NCI-H146 (cell line): ENCODE measurements at regions not wholly inside any gene's neighbourhood (a gene's known extent, or its start where the extent isn't known, plus 50 kb on each side); places are given as distances from the start of the nearest gene placed in this dataset.
"Not testable (repeated sequence)": the region's sequence is repeated elsewhere in the genome, so short reads cannot be mapped to it uniquely, and the experiment has no call there.

ENCODE experiments used
- DNase-seq: peaks from one replicate; lab custom pipeline; 2025; lab: John Stamatoyannopoulos, UW

GRCh38 chr3:134704133-134704532 lies 53.3 kb upstream of the KY start:
- no peak for DNase-seq

- peak; percentile 88 for DNase-seq
Measured at GRCh38 chr3:134704556-134704955, 53.7 kb upstream of the KY start.

DNA sequence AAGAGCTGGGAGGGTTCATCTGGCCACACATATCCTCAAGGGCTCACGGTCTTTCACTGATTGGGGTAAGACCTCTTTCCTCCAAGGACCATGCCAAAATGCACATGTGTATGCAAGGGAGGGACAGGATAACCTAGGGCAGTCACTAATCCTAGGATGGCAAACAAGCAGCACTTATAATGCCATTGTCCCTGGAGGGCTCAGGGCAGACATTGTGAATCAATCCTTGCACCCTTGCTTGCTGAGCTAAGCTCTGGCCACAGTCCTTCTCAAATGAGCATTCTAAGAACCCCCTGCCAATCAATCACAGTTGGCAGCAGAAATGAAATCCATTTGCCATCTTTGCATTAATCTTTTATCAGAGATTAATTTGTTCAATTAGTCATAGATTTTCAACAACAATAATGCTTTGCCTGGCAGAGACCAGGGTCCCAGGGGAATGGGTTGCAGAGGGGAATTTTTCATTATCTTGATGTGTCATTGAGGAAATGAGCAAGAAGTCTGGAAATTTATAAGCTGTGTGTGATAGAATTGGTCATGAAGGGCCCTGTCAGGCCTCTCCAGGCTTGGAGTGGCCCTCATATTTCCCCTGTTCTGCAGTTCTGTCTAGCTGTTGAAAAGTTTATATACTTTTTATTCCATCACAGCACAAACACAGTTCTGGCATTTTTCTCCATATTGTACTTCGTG lies 57.2 kb upstream of the KY start:
- DNase-seq = no peak

- DNase-seq = no peak
Measured at GRCh38 chr3:134708671-134709070, 57.8 kb upstream of the KY start.

GRCh38 chr3:134709076-134709475 lies 58.3 kb upstream of the KY start:
- DNase-seq = no peak

GRCh38 chr3:134709561-134710312 lies 58.9 kb upstream of the KY start:
- DNase-seq = no peak

DNA sequence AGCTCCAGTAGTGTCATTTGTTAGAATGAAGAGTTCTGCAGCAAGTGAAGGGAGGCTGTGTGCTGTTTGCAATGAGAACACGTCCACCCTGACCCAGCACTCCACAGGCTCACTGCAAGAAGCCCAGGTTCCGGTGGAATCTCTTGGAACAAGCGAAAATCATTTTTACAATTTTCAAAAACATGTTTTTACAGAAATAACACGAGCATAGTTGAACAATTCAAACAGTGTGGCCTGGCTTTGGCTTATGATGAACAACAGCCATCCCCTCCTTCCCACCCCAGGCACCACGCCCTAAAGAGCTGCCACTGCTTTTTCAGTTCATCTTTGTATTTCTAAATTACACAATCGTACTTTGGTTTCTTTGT lies 59.5 kb upstream of the KY start:
- DNase-seq = no peak

DNA sequence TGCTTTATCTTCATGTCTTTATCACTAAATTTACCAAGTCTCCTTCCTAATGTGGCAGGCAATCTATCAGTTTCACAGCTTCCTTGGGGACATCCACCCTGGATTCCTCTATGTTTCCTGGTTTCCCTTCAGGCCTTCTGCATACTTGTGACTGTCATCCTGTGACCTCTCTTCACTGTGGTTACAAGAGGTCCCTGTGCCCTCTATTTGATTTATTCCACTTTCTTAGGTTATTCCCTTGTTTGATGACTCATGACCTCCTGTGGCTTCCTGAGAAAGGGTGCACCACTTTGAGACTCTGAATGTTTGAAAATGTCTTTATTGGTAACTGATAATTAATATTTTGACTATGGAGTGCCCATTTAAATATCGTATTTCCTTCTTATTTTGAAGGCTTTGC lies 60.5 kb upstream of the KY start:
- no peak for DNase-seq

DNA sequence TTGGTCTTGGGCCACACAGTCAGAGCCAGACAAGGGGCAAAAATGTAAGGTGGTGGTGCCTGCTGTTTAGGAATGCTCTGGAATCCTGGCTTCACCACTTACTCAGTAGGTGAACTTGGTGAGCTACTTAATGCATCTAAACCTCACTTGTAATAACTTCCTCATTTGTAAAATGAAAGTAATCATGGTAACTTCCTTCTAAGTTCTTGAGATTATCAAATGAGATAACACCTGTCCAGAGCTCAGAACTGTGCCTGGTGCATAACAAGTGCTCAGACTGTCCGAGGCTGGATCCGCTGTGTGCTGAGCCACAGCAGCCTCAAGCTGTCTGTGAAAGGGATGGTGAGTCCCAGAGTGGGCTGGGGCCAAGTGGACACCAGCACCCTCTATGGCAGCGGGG lies 62.8 kb upstream of the KY start:
- no peak for DNase-seq

DNA sequence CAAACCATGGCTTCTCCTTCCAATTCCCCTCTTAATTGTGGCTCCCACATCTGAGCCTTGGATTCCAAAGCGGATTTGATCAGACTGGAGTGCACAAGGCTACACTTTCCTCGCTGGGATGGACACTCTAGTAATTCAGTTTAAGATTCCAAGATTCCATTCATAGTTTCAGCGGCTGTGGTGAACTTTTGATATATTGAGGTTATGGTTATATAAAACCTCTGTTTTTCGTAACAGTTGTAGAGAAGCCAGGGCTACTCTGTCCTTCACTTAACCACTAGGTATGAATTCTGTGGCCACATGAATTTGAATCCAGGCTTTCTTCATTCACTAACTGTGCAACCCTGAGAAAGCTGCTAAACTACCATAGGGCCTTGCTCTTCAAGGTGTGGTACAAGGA lies 67.9 kb upstream of the KY start:
- no peak for DNase-seq

DNA sequence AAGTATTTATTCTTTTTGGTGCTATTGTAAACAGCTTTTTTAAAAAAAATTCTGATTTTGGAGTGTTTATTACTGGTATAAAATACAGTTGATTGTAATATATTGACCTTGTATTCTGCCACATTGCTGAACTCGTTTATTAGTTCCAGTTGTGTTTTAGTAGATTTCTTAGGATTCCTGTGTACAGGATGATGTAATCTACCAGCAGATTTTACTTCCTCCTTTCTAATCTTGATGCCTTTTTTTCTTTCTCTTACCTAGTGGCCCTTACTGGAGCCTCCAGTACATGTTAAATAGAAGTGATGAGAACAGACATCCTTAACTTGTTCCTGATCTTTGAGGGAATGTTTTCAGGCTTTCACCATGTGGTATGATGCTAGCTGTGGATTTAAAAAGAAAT lies 70.4 kb upstream of the KY start:
- DNase-seq = no peak

- DNase-seq = no peak
Measured at GRCh38 chr3:134722969-134723368, 72.1 kb upstream of the EPHB1 start.

DNA sequence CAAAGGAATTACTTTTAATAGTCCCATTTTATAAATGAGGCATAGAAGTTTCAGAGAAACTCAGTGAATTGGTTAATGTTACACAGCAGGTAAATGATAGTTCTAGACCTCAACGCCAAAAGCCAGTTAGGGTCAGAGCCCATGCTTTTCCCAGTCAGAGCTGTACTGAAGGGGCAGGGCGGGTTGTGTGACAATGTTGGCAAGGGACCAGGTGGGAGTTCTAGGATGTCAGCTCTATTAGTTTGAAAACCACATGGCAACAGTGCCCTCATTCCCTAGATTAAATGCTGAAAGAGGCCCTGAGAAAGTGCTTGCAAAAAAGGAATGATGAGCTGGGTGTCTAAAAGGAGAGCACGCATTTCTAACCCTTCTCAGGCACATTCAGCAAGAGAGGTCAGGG lies 65.4 kb upstream of the EPHB1 start:
- no peak for DNase-seq

GRCh38 chr3:134737516-134737915 lies 57.5 kb upstream of the EPHB1 start:
- no peak for DNase-seq

GRCh38 chr3:134740077-134740476 lies 55.0 kb upstream of the EPHB1 start:
- not testable (repeated sequence) for DNase-seq

DNA sequence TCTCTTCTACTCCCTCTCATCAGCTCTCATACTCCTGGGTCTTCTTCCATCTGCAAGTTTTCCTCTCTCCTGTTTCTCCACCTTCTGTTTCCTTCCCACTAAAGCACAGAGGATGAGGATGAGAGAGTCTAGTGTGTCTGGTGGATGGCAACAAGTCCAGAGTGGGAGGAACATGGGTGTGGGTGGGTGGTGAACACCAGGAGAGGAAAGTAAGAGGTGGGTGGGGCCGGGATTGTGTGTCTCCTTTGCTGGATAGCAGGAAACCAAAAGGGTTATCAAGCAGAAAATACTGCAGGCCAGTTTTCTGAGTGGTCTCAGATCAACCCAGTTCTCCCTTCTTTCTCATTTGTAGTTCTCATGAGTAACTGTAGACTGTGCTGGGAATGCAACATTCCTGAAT lies 52.9 kb upstream of the EPHB1 start:
- DNase-seq = no peak

- DNase-seq = no peak
Measured at GRCh38 chr3:134743006-134743405, 52.1 kb upstream of the EPHB1 start.
